Trophoblast cell (in vitro differentiated cells and primary cell): ENCODE measurements at regions not wholly inside any gene's neighbourhood (a gene's known extent, or its start where the extent isn't known, plus 50 kb on each side); places are given as distances from the start of the nearest gene placed in this dataset.

Experiments used
- DNase-seq, 2 donors: peaks; one replicate each; pipeline ENCODE4 v3.0.0-alpha.2; 2016
- H2AFZ ChIP-seq: 2 replicates; pipeline ENCODE4 v1.6.1; 2013; ENCODE audit warnings: low read length, moderate library complexity, mild to moderate bottlenecking; ENCODE audit not compliant: insufficient read depth, poor library complexity
- H2AK5ac ChIP-seq: 2 replicates; pipeline ENCODE4 v1.6.1; 2013; ENCODE audit warnings: mild to moderate bottlenecking, low read length
- H2BK120ac ChIP-seq: 2 replicates; pipeline ENCODE4 v1.6.1; 2013; ENCODE audit warnings: low read length, mild to moderate bottlenecking, moderate library complexity; ENCODE audit not compliant: insufficient read depth, poor library complexity
- H2BK12ac ChIP-seq: 2 replicates; pipeline ENCODE4 v1.6.1; 2013; ENCODE audit warnings: mild to moderate bottlenecking, low read length, moderate library complexity
- H2BK5ac ChIP-seq: 2 replicates; pipeline ENCODE4 v1.6.1; 2013; ENCODE audit warnings: low read length, low read depth, moderate library complexity, mild to moderate bottlenecking; ENCODE audit not compliant: poor library complexity
- H3K14ac ChIP-seq: 2 replicates; pipeline ENCODE4 v1.6.1; 2013; ENCODE audit warnings: mild to moderate bottlenecking, low read length
- H3K18ac ChIP-seq: 2 replicates; pipeline ENCODE4 v1.6.1; 2013; ENCODE audit warnings: mild to moderate bottlenecking, low read length
- H3K23ac ChIP-seq: 2 replicates; pipeline ENCODE4 v1.6.1; 2013; ENCODE audit warnings: low read length
- H3K27ac ChIP-seq: 2 replicates; pipeline ENCODE4 v1.5.1; 2013; ENCODE audit warnings: low read depth, mild to moderate bottlenecking, inconsistent platforms, low read length, moderate library complexity
- H3K27me3 ChIP-seq: 2 replicates; pipeline ENCODE4 v1.6.1; 2013; ENCODE audit warnings: inconsistent platforms, mild to moderate bottlenecking, low read length, moderate library complexity; ENCODE audit not compliant: insufficient read depth
- H3K36me3 ChIP-seq, 2 experiments: 1 replicate in 1 of 2; 2 replicates in 1 of 2; pipeline ENCODE4 v1.6.1; 2013; ENCODE audit warnings: low read length in 2 of 2, mild to moderate bottlenecking in 2 of 2, moderate library complexity in 1 of 2; ENCODE audit not compliant: insufficient read depth in 2 of 2, control insufficient read depth in 1 of 2
- H3K4ac ChIP-seq: 2 replicates; pipeline ENCODE4 v1.6.1; 2013; ENCODE audit warnings: low read depth, mild to moderate bottlenecking, low read length, moderate library complexity
- H3K4me1 ChIP-seq, 2 experiments: 1 replicate in 1 of 2; 2 replicates in 1 of 2; pipeline ENCODE4 v1.6.1; 2013; ENCODE audit warnings: low read length in 2 of 2, mild to moderate bottlenecking in 2 of 2, moderate library complexity in 1 of 2; ENCODE audit not compliant: insufficient read depth in 2 of 2, control insufficient read depth in 1 of 2
- H3K4me2 ChIP-seq: 2 replicates; pipeline ENCODE4 v1.6.1; 2013; ENCODE audit warnings: inconsistent platforms, mild to moderate bottlenecking, low read length, moderate library complexity
- H3K4me3 ChIP-seq: 2 replicates; pipeline ENCODE4 v1.5.1; 2013; ENCODE audit warnings: mild to moderate bottlenecking, low read depth, low read length, inconsistent platforms
- H3K79me1 ChIP-seq: one replicate; pipeline ENCODE4 v1.6.1; 2013; ENCODE audit warnings: low read length
- H3K79me2 ChIP-seq: 2 replicates; pipeline ENCODE4 v1.6.1; 2013; ENCODE audit warnings: low read length, mild to moderate bottlenecking; ENCODE audit not compliant: control insufficient read depth, insufficient read depth, poor library complexity
- H3K9ac ChIP-seq: 2 replicates; pipeline ENCODE4 v1.6.1; 2013; ENCODE audit warnings: mild to moderate bottlenecking, low read length
- H3K9me3 ChIP-seq: 2 replicates; pipeline ENCODE4 v1.6.1; 2013; ENCODE audit warnings: low read depth, mild to moderate bottlenecking, control low read depth, inconsistent platforms, low read length; ENCODE audit not compliant: insufficient read depth
- H4K12ac ChIP-seq: 2 replicates; pipeline ENCODE4 v1.6.1; 2013; ENCODE audit warnings: low read depth, mild to moderate bottlenecking, low read length, moderate library complexity
- H4K8ac ChIP-seq: 2 replicates; pipeline ENCODE4 v1.6.1; 2013; ENCODE audit warnings: low read depth, mild to moderate bottlenecking, low read length, moderate library complexity
- H4K91ac ChIP-seq: one replicate; pipeline ENCODE4 v1.6.1; 2013; ENCODE audit warnings: low read depth, mild to moderate bottlenecking, low read length, moderate library complexity
- WGBS: extraction: QIAGEN DNeasy Blood & Tissue Kit; methylation state at CpG from one replicate; pipeline ENCODE4 v1.1.7; 2013; ENCODE audit warnings: missing lambda C conversion rate; ENCODE audit not compliant: insufficient read length, insufficient coverage; ENCODE audit errors: extremely low coverage; 5-methylcytosine and 5-hydroxymethylcytosine counted together

DNA sequence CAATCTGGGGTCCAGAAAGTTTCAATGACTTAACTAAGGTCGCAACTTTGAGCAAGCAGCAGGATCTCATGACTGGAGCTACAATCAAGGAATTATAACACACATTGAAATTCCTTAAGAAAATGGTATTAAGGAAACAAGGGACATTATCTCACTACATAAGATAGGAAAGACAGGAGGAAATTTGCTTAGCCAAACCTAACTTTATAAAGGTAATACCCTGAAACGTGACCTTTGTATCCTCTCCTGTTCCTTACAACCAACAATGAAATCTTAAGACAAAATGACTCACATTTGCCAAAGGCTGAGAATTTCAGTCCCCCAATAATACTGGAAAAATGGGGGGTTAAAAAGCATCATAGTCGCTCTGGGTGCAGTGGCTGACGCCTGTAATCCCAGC lies 218.9 kb upstream of the LYZL1 start:
- H3K23ac ChIP-seq: no peak overlapping the region
- DNase-seq: no peak
- no peak overlapping the region for H3K4ac ChIP-seq
- peak overlapping the region; percentile 98 for H2BK12ac ChIP-seq
- no peaks in the 10 kb centered on the region for H3K27me3 ChIP-seq
- H3K9ac ChIP-seq: no peak overlapping the region
- no peak overlapping the region for H3K4me2 ChIP-seq
- no peak overlapping the region for H3K18ac ChIP-seq
- no CpG with 5 or more reads among the region's 4 CpGs for WGBS
- no peaks in the 10 kb centered on the region for H3K36me3 ChIP-seq
- H3K79me1 ChIP-seq: peaks cover 44% of the 10 kb centered on the region
- H3K79me2 ChIP-seq: peaks cover 6% of the 10 kb centered on the region
- H3K9me3 ChIP-seq: no peaks in the 10 kb centered on the region
- peak overlapping the region; percentile 73 for H2BK5ac ChIP-seq
- H4K12ac ChIP-seq: no peak overlapping the region
- H2AK5ac ChIP-seq: no peak overlapping the region
- no peak overlapping the region for H2AFZ ChIP-seq
- no peak overlapping the region for H4K8ac ChIP-seq
- peak overlapping the region; percentile 4 for H2BK120ac ChIP-seq
- H3K27ac ChIP-seq: peak overlapping the region; percentile 88
- peak overlapping the region; percentile 91 for H4K91ac ChIP-seq
- no peak overlapping the region for H3K4me3 ChIP-seq
- no peak overlapping the region for H3K14ac ChIP-seq
- peaks cover 3 to 10% of the 10 kb centered on the region in 2 experiments for H3K4me1 ChIP-seq

DNA sequence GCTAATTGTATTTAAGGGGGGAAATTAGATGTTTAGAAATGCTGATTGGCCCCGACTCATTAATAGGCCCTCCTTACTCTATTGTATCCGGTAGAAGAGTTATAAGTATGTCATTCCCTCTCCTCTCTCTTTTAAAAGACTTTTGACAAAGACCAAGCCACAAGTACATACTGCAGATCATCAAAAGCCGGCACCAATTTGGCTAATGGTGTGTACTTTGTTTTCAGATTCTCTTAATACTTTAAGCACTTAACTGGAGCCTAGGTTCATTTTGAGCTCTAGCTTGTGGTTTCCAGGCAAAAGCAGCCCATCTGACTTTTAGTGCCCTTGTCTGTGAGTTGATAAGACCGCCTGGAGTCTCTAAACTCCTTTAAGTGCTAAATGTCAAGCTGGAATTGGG lies 210.0 kb upstream of the LYZL1 start:
- Histone ChIP-seq H2AFZ (no peak overlapping the region), H3K18ac (no peak overlapping the region), H3K27ac (peak overlapping the region; percentile 95), H3K9me3 (no peaks in the 10 kb centered on the region), H3K4me2 (no peak overlapping the region), H3K79me2 (peaks cover 5% of the 10 kb centered on the region), H2BK5ac (no peak overlapping the region), H4K91ac (no peak overlapping the region), H2BK120ac (no peak overlapping the region), H3K27me3 (no peaks in the 10 kb centered on the region), H3K23ac (no peak overlapping the region), H2AK5ac (no peak overlapping the region), H4K8ac (no peak overlapping the region), H3K4me1 (peaks cover 8 to 20% of the 10 kb centered on the region in 2 experiments), H3K9ac (no peak overlapping the region), H3K14ac (no peak overlapping the region), H3K4me3 (no peak overlapping the region), H3K79me1 (peaks cover 62% of the 10 kb centered on the region), H3K4ac (no peak overlapping the region), H3K36me3 (peaks cover 0 to 3% of the 10 kb centered on the region in 2 experiments), H2BK12ac (no peak overlapping the region), H4K12ac (no peak overlapping the region)
- DNase-seq: no peak
- WGBS: no CpG with 5 or more reads among the region's 4 CpGs

DNA sequence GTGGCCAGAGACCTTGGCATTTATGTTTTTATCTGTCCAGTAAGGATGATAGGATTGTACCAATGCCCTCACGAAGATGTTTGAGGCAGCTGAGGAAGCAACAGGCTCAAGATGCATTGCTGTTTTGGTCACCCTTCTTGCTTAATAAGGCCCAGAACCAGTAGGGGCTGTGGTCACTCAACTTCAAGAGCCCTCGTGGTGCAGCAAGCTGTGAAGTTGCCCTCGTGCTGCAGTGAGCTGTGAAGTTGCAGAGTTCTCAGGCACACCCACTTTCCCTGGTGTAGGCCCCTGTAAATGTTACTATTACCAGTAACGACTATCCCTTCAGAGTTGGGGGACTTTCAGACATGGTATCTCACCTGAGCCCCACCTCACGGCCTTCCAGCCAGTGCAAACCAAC lies 207.6 kb upstream of the LYZL1 start:
- H3K4me1 ChIP-seq: peaks cover 8 to 18% of the 10 kb centered on the region in 2 experiments
- no peak overlapping the region for H3K4me2 ChIP-seq
- WGBS: no CpG with 5 or more reads among the region's 5 CpGs
- peak overlapping the region; percentile 93 for H3K4ac ChIP-seq
- peak overlapping the region; percentile 99 for H2BK12ac ChIP-seq
- no peak overlapping the region for H3K23ac ChIP-seq
- H3K27ac ChIP-seq: no peak overlapping the region
- H3K9ac ChIP-seq: no peak overlapping the region
- peak overlapping the region; percentile 98 for H4K91ac ChIP-seq
- H2BK120ac ChIP-seq: peak overlapping the region; percentile 97
- peak overlapping the region; percentile 98 for H2AK5ac ChIP-seq
- peaks cover 0 to 3% of the 10 kb centered on the region in 2 experiments for H3K36me3 ChIP-seq
- peak overlapping the region; percentile 74 for H2AFZ ChIP-seq
- H3K79me2 ChIP-seq: peaks cover 5% of the 10 kb centered on the region
- H3K79me1 ChIP-seq: peaks cover 48% of the 10 kb centered on the region
- no peaks in the 10 kb centered on the region for H3K27me3 ChIP-seq
- H3K9me3 ChIP-seq: no peaks in the 10 kb centered on the region
- H4K8ac ChIP-seq: peak overlapping the region; percentile 71
- no peak for DNase-seq
- H3K18ac ChIP-seq: peak overlapping the region; percentile 70
- H3K14ac ChIP-seq: peak overlapping the region; percentile 95
- peak overlapping the region; percentile 85 for H2BK5ac ChIP-seq
- no peak overlapping the region for H3K4me3 ChIP-seq
- peak overlapping the region; percentile 40 for H4K12ac ChIP-seq

DNA sequence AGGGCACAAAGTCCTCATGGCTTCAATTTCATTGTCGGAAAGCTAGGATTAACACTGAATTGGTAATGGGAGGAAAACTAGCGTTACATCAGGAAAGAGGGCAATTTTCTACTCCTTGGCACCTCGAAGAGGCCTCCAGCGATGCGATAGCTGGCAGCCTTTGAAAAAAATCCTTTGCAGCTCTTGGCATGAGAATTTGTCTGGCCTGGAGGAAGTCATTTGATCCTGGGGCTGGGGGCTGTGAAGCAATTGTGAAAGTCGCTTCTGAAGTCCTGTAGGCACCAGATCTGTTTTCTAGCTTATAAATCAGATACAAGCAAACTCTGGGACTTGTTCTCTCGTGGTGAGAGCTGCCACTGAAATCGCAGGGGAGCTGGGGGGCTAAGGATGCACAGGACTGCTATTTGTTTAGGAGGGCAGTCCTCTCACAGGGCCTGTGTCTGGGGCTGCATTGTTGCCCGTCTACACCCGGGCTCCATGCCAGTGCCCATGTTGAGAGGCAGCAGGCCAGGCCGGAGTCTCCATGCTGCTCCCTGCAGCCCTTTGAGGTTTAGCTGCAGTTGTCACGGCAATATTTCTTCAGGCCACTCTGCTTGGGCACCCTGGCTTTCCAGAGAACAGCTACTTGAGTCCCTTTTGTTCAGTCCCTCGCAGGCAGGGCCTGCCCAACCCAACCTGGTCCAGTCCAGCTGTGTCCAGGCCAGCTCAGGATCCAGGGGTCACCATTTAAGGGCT lies 206.8 kb upstream of the LYZL1 start:
- WGBS: no CpG with 5 or more reads among the region's 13 CpGs
- no peak for DNase-seq
- Histone ChIP-seq H3K4me3 (no peak overlapping the region), H3K18ac (peak overlapping the region; percentile 70), H3K23ac (no peak overlapping the region), H4K8ac (peak overlapping the region; percentile 77), H3K79me2 (peaks cover 5% of the 10 kb centered on the region), H3K36me3 (peaks cover 0 to 3% of the 10 kb centered on the region in 2 experiments), H3K4me1 (peaks cover 8 to 18% of the 10 kb centered on the region in 2 experiments), H2BK5ac (peak overlapping the region; percentile 88), H2AK5ac (peak overlapping the region; percentile 98), H3K27me3 (no peaks in the 10 kb centered on the region), H3K27ac (peak overlapping the region; percentile 62), H4K12ac (peak overlapping the region; percentile 35), H3K9ac (no peak overlapping the region), H3K4ac (peak overlapping the region; percentile 93), H3K79me1 (peaks cover 44% of the 10 kb centered on the region), H3K9me3 (no peaks in the 10 kb centered on the region), H4K91ac (peak overlapping the region; percentile 98), H2BK120ac (peak overlapping the region; percentile 98), H3K4me2 (no peak overlapping the region), H2BK12ac (peak overlapping the region; percentile 99), H3K14ac (peak overlapping the region; percentile 95), H2AFZ (peak overlapping the region; percentile 24)
